ENCODE measurements at regions not wholly inside any gene's neighbourhood (a gene's known extent, or its start where the extent isn't known, plus 50 kb on each side); places are given as distances from the start of the nearest gene placed in this dataset.
A peak's percentile ranks its signal among the peaks of the same experiment; 100 is the strongest.

- DNase-seq, result peak in 23 of 42 donors; percentile 6 to 73 (median 20)
- intact Hi-C loops (cut with DNase I), result no loop called here
Measured at GRCh38 chr6:45830441-45831139, 185.1 kb downstream of the CLIC5 start.

- intact Hi-C loops (cut with DNase I), result no loop called here
- DNase-seq, result no peak
Measured at GRCh38 chr6:45829873-45830272, 185.8 kb downstream of the CLIC5 start.

- no peak for DNase-seq
- intact Hi-C loops (cut with DNase I), result no loop called here
Measured at GRCh38 chr6:45827952-45828530, 187.6 kb downstream of the CLIC5 start.

- intact Hi-C loops (cut with DNase I), result no loop called here
- DNase-seq, result no peak
Measured at GRCh38 chr6:45822873-45823272, 192.8 kb downstream of the CLIC5 start.

GRCh38 chr6:45822246-45822812, 193.3 kb downstream of the CLIC5 start:
- intact Hi-C loops (cut with DNase I), result no loop called here

GRCh38 chr6:45818655-45819054, 197.0 kb downstream of the CLIC5 start:
- DNase-seq, result no peak

More at GRCh38 chr6:45822246-45822812, 193.3 kb downstream of the CLIC5 start:
- DNase-seq, result no peak

GRCh38 chr6:45816674-45817297, 198.9 kb downstream of the CLIC5 start:
- intact Hi-C loops (cut with DNase I), result no loop called here
- DNase-seq, result no peak

More at GRCh38 chr6:45818655-45819054, 197.0 kb downstream of the CLIC5 start:
- intact Hi-C loops (cut with DNase I), result no loop called here

- no peak for DNase-seq
- intact Hi-C loops (cut with DNase I), result no loop called here
Measured at GRCh38 chr6:45815466-45816125, 200.1 kb downstream of the CLIC5 start.

- no peak for DNase-seq
- intact Hi-C loops (cut with DNase I), result no loop called here
Measured at GRCh38 chr6:45814772-45815171, 200.9 kb downstream of the CLIC5 start.

- intact Hi-C loops (cut with DNase I), result no loop called here
- no peak for DNase-seq
Measured at GRCh38 chr6:45813943-45814342, 201.7 kb downstream of the CLIC5 start.

- intact Hi-C loops (cut with DNase I), result no loop called here
- peak in 33 of 42 donors; percentile 14 to 71 (median 43) for DNase-seq
Measured at GRCh38 chr6:45812922-45813321, 202.7 kb downstream of the CLIC5 start.

GRCh38 chr6:45808917-45809316, 206.7 kb downstream of the CLIC5 start:
- intact Hi-C loops (cut with DNase I), result no loop called here
- DNase-seq, result no peak

- no peak for DNase-seq
- intact Hi-C loops (cut with DNase I), result no loop called here
Measured at GRCh38 chr6:45808042-45808645, 207.5 kb downstream of the CLIC5 start.

GRCh38 chr6:45807311-45808041, 208.2 kb downstream of the CLIC5 start:
- DNase-seq, result no peak
- intact Hi-C loops (cut with DNase I), result no loop called here

GRCh38 chr6:45806172-45806571, 209.5 kb downstream of the CLIC5 start:
- intact Hi-C loops (cut with DNase I), result no loop called here

GRCh38 chr6:45803071-45803470, 212.6 kb downstream of the CLIC5 start:
- intact Hi-C loops (cut with DNase I), result no loop called here

More at GRCh38 chr6:45806172-45806571, 209.5 kb downstream of the CLIC5 start:
- DNase-seq, result no peak

GRCh38 chr6:45801471-45802289, 214.0 kb downstream of the CLIC5 start:
- intact Hi-C loops (cut with DNase I), result no loop called here
- DNase-seq, result no peak

More at GRCh38 chr6:45803071-45803470, 212.6 kb downstream of the CLIC5 start:
- no peak for DNase-seq

- intact Hi-C loops (cut with DNase I), result no loop called here
- DNase-seq, result no peak
Measured at GRCh38 chr6:45800911-45801310, 214.7 kb downstream of the CLIC5 start.
